GM12892 (cell line): ENCODE measurements at regions not wholly inside any gene's neighbourhood (a gene's known extent, or its start where the extent isn't known, plus 50 kb on each side); places are given as distances from the start of the nearest gene placed in this dataset.
"Not testable (repeated sequence)": the region's sequence is repeated elsewhere in the genome, so short reads cannot be mapped to it uniquely, and the experiment has no call there.

ENCODE experiments used
- POLR2A ChIP-seq: IDR thresholded peaks from 2 replicates; pipeline ENCODE4 v1.6.1; 2011; ENCODE audit warnings: low read depth, low read length, control low read depth
- POLR2AphosphoS5 ChIP-seq: IDR thresholded peaks from 2 replicates; pipeline ENCODE4 v1.6.1; 2011; ENCODE audit warnings: low read depth, low read length, control low read depth
- TAF1 ChIP-seq: IDR thresholded peaks from 2 replicates; pipeline ENCODE4 v1.6.1; 2011; ENCODE audit warnings: low read depth, mild to moderate bottlenecking, control low read depth, low read length, borderline replicate concordance

- not testable (repeated sequence) for TF ChIP-seq POLR2AphosphoS5, POLR2A, TAF1
Measured at GRCh38 chrX:121196872-121197444, 149.5 kb downstream of the GLUD2 start.
